ENCODE measurements at regions not wholly inside any gene's neighbourhood (a gene's known extent, or its start where the extent isn't known, plus 50 kb on each side); places are given as distances from the start of the nearest gene placed in this dataset.

DNA sequence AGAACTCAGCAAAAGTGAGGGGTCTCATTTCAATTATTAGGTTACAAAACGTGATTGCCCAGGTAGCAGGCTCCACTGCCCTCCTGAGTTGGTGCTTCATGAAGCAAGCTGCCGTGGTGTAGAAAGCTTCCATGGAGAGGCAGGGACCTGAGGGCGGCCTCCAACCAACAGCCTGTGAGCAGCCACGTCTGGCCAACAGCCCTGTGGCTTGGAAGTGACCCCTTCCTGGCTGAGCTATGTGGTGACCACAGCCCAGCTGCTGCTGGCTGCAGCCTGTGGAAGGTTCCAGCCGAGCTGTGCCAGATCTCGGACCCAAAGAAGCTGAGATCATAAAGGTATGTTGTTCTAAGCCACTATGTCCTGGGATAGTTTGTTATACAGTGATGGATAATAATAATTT, 122.5 kb upstream of the KLF6 start:
- TF ChIP-seq CTCF (IDR thresholded peaks at IDR 0.05; ENCODE audit: control extremely low read depth, extremely low read depth, low read depth, missing control alignments) = no peak
- ChIA-PET POLR2A (no interaction called here), CTCF (no interaction called here)
- DNase-seq (ENCODE audit: extremely low spot score) = no peak

DNA sequence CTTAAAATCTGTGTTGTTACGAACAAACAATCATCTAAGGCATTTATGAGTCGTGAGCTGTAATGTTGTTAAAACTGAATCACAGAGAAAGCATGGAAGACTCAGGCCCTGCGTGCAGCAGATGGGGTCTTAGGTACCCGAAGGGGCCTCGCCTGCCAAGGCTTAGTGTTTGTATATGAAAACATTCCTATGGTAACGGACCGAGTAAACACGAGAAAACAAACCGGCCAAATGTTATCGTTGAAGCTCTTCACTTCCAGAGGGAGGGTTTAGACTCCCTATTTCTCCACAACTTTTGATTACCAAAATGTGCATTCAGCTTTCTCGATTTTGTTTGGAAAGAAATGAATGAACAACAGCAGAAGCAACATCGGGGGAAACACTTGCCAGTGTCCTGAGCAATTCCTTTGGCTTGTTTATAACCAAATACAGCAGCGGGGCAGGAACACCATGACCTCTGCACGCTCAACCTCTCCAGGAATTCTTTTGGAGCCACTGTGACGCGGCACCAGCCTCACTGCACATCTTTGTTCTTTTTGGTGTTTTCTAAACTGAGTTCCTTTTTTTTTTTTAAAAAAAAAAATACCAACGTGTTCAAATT, 121.6 kb upstream of the KLF6 start:
- no peak for TF ChIP-seq CTCF (IDR thresholded peaks at IDR 0.05; ENCODE audit: control extremely low read depth, extremely low read depth, low read depth, missing control alignments)
- ChIA-PET POLR2A (no interaction called here), CTCF (no interaction called here)
- no peak for DNase-seq (ENCODE audit: extremely low spot score)

DNA sequence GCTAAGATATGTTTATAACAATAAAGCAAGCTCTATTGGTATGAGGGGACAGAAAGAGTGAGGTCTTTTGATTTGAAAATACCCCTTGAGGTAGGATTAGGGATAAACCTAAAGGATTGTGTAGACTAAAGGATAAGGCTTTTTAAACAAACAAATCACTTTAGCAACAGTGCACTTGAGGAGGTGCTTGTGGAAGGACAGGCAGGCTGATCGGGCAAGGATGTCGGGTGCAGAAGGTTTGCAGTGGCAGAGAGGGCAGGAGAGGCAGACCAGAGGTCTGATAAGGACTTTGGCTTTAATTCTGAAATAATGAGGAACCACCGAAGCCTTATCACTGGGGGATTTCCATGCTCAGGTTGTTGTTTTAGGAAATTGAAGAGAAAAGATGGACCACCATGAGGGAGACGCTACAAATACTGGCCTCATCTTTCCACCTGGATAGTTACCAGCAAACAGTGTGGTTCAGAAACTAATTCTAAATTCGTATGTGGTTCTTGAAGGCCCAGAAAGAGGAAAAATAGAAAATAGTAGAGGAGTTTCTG, 119.5 kb upstream of the KLF6 start:
- DNase-seq (ENCODE audit: extremely low spot score) = no peak
- ChIA-PET CTCF (interaction anchor here (1.3 kb wide), 1 partner anchor 8 kb away, joined by 3 read pairs; no protein-coding TSS in a partner anchor), POLR2A (no interaction called here)
- TF ChIP-seq CTCF (IDR thresholded peaks at IDR 0.05; ENCODE audit: control extremely low read depth, extremely low read depth, low read depth, missing control alignments) = no peak

- DNase-seq (ENCODE audit: extremely low spot score) = no peak
- ChIA-PET POLR2A (no interaction called here), CTCF (interaction anchor here (1.3 to 1.7 kb wide), 3 partner anchors 9 to 28 kb away, joined by 3 to 5 read pairs (median 4); no protein-coding TSS in a partner anchor)
- TF ChIP-seq CTCF (IDR thresholded peaks at IDR 0.05; ENCODE audit: control extremely low read depth, extremely low read depth, low read depth, missing control alignments) = no peak
These were observed 117.9 kb upstream of the KLF6 start for GRCh38 chr10:3902809-3903410.

GRCh38 chr10:3902054-3902808, 117.2 kb upstream of the KLF6 start:
- peak; percentile 78 for DNase-seq (ENCODE audit: extremely low spot score)
- POLR2A ChIA-PET = no interaction called here
- CTCF ChIA-PET = interaction anchor here (1.1 to 1.7 kb wide), 3 partner anchors 8 to 29 kb away, joined by 4 to 5 read pairs (median 4); no protein-coding TSS in a partner anchor
- TF ChIP-seq CTCF (IDR thresholded peaks at IDR 0.05; ENCODE audit: control extremely low read depth, extremely low read depth, low read depth, missing control alignments) = no peak

GRCh38 chr10:3901370-3901769, 116.4 kb upstream of the KLF6 start:
- no peak for DNase-seq (ENCODE audit: extremely low spot score)
- no peak for TF ChIP-seq CTCF (IDR thresholded peaks at IDR 0.05; ENCODE audit: control extremely low read depth, extremely low read depth, low read depth, missing control alignments)
- ChIA-PET POLR2A (no interaction called here), CTCF (interaction anchor here (1.1 kb wide), 1 partner anchor 9 kb away, joined by 4 read pairs; no protein-coding TSS in a partner anchor)

Measured in GM10248 (cell line).